ENCODE measurements at regions not wholly inside any gene's neighbourhood (a gene's known extent, or its start where the extent isn't known, plus 50 kb on each side); places are given as distances from the start of the nearest gene placed in this dataset.

DNA sequence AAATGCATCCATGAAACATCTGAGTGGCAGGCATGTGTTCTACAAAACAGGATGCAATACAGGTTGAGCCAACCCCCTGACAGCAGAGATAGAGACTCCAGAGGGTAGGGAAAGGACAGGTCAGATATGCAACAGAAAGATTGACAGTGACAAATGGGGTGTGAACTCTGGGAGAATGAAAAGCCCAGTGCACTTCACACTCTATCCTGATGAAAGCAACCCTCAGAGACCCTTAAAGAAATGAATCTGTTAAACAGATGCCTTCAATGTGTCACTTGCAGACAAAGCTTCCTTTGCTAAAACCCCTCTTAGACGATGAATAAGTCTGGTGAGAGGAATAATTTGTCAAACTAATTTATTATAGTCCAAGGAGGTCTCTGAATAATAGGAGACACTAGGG lies 89.9 kb downstream of the RFPL4B start:
- Histone ChIP-seq H3K79me2 (ENCODE audit: insufficient read depth, low read length) (no peaks in the 10 kb centered on the region), H3K36me3 (ENCODE audit: control insufficient read depth in 1 of 2, insufficient read depth in 2 of 2, low read length in 2 of 2) (no peaks in the 10 kb centered on the region), H2AFZ (ENCODE audit: low read depth, low read length, poor library complexity, severe bottlenecking) (no peak overlapping the region), H3K27me3 (ENCODE audit: insufficient read depth, low read length) (no peaks in the 10 kb centered on the region), H3K4me1 (ENCODE audit: control insufficient read depth in 1 of 2, insufficient read depth in 2 of 2, low read length in 2 of 2) (no peaks in the 10 kb centered on the region), H3K9me2 (ENCODE audit: insufficient read depth) (no peaks in the 10 kb centered on the region), H3K9ac (ENCODE audit: low read length) (no peak overlapping the region), H3K9me3 (ENCODE audit: control insufficient read depth in 1 of 2, insufficient read depth in 1 of 2, low read depth in 1 of 2, low read length in 2 of 2) (no peaks in the 10 kb centered on the region), H4K20me1 (ENCODE audit: insufficient read depth) (no peaks in the 10 kb centered on the region), H3K4me2 (ENCODE audit: low read length) (no peak overlapping the region), H3K27ac (ENCODE audit: low read depth, low read length) (no peak overlapping the region), H3K4me3 (replicated peaks in 1 of 2; ENCODE audit: low read depth in 1 of 2, low read length in 2 of 2) (no peak overlapping the region)
- ChIA-PET RAD21 (ENCODE audit: low non-redundant PET in 1 of 2, low total read pairs in 2 of 2, uncharacterized antibody in 2 of 2, unreplicated experiment in 2 of 2) (no interaction called here), POLR2A (no interaction called here), CTCF (no interaction called here)
- no TSS peak for BruUV-seq (replicated peaks)
- intact Hi-C loops (cut with micrococcal nuclease): no loop called here
- no peak for DNase-seq (ENCODE audit: low read depth, low spot score)
- no peak for ATAC-seq
- TF ChIP-seq FOSL1 (IDR thresholded peaks at IDR 0.05; ENCODE audit: low read depth) (no peak), SRF (IDR thresholded peaks at IDR 0.05; ENCODE audit: low read depth) (no peak), JUND (IDR thresholded peaks at IDR 0.05) (no peak), POLR2AphosphoS5 (IDR thresholded peaks at IDR 0.05; ENCODE audit: low read depth, low read length) (no peak), RAD21 (IDR thresholded peaks at IDR 0.05; ENCODE audit: low read depth) (no peak), CEBPB (IDR thresholded peaks at IDR 0.05; ENCODE audit: low read depth) (no peak), MAX (IDR thresholded peaks at IDR 0.05) (no peak), EZH2 (IDR thresholded peaks at IDR 0.05) (no peak), EZH2phosphoT487 (IDR thresholded peaks at IDR 0.05; ENCODE audit: borderline replicate concordance) (no peak), ZFX (IDR thresholded peaks at IDR 0.05) (no peak), SIN3A (IDR thresholded peaks at IDR 0.05; ENCODE audit: low read depth) (no peak), ELF1 (IDR thresholded peaks at IDR 0.05; ENCODE audit: borderline replicate concordance, low read depth) (no peak), YY1 (IDR thresholded peaks at IDR 0.05; ENCODE audit: extremely low read depth, insufficient replicate concordance, low read depth, low read length) (no peak), TCF7L2 (IDR thresholded peaks at IDR 0.05; ENCODE audit: borderline replicate concordance, extremely low read depth, insufficient read depth, insufficient read length) (no peak), ZNF274 (IDR thresholded peaks at IDR 0.05; ENCODE audit: low read depth, low read length) (no peak), EGR1 (IDR thresholded peaks at IDR 0.05; ENCODE audit: low read depth) (no peak), CBX3 (IDR thresholded peaks at IDR 0.05; ENCODE audit: low read depth) (no peak)
- TF ChIP-seq, protein P1, sequence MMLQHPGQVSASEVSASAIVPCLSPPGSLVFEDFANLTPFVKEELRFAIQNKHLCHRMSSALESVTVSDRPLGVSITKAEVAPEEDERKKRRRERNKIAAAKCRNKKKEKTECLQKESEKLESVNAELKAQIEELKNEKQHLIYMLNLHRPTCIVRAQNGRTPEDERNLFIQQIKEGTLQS (IDR thresholded peaks at IDR 0.05): no peak
- TF ChIP-seq, protein P2, sequence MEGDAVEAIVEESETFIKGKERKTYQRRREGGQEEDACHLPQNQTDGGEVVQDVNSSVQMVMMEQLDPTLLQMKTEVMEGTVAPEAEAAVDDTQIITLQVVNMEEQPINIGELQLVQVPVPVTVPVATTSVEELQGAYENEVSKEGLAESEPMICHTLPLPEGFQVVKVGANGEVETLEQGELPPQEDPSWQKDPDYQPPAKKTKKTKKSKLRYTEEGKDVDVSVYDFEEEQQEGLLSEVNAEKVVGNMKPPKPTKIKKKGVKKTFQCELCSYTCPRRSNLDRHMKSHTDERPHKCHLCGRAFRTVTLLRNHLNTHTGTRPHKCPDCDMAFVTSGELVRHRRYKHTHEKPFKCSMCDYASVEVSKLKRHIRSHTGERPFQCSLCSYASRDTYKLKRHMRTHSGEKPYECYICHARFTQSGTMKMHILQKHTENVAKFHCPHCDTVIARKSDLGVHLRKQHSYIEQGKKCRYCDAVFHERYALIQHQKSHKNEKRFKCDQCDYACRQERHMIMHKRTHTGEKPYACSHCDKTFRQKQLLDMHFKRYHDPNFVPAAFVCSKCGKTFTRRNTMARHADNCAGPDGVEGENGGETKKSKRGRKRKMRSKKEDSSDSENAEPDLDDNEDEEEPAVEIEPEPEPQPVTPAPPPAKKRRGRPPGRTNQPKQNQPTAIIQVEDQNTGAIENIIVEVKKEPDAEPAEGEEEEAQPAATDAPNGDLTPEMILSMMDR (IDR thresholded peaks at IDR 0.05 in 2 of 3, conservative IDR thresholded peaks at IDR 0.05 in 1 of 3; ENCODE audit: borderline replicate concordance in 1 of 3, insufficient read depth in 1 of 3, low read depth in 2 of 3, low read length in 2 of 3): no peak
